GM19455 (cell line): ENCODE measurements at regions not wholly inside any gene's neighbourhood (a gene's known extent, or its start where the extent isn't known, plus 50 kb on each side); places are given as distances from the start of the nearest gene placed in this dataset.

Experiments
- ATAC-seq: cut with Tn5 transposase; IDR thresholded peaks from one replicate; pipeline ENCODE4 v1.9.1; 2021; ENCODE audit not compliant: unreplicated experiment

DNA sequence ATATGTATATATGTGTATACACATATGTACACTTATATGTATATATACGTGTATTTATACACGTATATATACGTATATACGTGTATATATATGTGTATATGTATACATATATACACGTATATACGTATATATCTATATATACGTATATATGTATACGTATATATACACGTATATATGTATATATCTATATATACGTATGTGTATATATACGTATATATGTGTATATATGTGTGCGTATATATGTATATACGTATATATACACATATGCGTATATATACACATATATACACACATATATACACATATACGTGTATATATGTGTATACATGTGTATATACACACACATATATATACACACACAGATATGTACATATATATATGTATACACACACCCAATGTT lies 348.0 kb upstream of the LCORL start:
- no peak for ATAC-seq

DNA sequence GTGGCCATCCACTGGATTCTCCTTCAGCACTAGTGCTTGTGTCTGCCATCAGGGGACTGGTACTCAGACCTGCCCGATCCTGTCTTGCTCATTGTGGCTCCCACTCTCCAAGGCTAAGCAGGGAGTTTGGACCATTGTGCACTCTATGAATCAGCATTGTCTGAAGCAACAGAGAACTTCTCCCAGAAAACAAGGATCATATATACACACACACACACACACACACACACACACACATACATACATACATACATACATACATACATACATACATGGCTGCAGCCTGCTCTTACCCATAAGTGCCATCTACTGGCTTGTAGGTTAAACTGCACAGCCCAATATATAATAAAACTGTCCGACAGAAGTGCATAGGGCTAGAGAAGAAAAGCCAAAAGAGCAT lies 345.3 kb upstream of the LCORL start:
- ATAC-seq: peak; percentile 88

DNA sequence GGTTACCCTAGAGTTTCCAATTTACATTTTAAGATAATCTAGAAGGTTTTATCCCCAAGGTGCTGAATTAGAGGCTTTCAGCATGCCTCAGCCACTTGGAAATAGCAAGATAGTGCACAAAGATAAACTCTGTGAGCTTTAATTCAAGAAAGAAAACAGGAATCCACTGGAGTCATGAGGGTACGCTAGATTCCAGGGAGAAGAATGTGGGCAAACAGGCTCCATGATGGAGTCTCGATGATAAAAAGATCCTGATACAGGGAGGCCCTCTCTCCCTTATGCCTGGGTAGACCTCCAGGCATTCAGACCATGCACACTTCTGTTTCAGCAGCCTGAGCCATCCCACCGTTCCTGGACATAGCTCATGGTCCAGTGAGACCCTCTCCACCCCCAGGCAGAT lies 344.6 kb upstream of the LCORL start:
- ATAC-seq: no peak

DNA sequence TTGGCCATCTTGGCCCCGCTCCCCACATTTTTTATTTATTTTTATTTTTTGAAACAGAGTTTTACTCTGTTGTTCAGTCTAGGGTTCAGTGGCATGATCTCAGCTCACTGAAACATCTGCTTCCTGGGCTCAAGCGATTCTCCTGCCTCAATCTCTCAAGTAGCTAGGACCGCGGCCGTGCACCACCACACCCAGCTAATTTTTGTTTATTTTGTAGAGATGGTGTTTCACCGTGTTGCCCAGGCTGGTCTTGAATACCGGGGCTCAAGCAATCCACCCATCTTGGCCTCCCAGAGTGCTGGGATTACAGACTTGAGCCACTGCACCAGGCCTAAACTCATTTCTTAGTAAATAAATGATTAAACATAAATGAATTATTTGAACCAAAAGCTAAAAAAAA lies 322.0 kb upstream of the LCORL start:
- ATAC-seq: no peak

DNA sequence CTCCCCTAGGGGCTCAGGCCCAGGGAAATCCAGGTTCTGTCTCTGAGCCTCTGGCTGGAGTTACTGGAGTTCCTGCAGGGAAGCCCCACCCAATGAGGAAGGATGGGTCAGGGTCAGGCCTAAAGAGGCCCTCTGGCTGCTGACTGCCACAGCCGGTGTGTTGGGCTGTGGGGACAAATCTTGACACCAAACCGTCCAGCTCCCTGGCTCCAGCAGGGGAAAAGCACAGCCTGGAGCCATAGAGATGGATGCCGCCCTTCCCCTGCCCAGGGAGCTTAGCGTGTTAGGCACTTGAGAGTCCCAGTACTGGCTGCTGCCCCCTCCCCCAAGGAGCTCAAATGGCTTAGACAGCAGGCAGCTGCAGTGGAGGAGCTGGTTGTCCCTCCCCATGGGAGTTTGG lies 321.3 kb upstream of the LCORL start:
- ATAC-seq: no peak

DNA sequence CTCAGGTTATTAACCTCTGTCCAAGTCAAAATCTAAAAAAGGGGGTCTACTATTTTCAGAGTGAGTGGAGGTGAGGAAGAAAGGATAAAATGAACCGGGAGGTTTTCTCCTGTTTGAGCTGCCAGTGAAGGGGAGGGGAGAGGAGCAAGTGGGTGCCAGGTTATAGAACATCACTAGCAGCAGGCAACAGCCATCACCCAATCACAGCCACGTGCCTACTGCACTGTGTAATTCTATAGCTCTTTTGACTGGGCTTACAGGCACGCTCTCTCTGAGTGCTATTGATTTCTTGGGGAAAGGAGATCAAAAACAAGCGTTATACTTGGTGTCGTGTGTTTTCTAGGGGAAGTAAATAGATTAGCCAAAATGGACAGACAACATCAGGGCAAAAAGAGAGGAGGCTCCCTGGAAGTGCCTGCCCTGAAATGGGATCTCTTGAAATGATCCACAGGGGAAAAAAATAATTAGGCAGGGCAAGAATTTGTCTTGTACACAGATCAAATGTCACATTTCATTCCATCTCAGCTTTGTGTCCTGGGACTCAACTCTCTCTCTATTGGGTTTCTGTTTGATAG lies 300.5 kb upstream of the LCORL start:
- ATAC-seq: no peak

DNA sequence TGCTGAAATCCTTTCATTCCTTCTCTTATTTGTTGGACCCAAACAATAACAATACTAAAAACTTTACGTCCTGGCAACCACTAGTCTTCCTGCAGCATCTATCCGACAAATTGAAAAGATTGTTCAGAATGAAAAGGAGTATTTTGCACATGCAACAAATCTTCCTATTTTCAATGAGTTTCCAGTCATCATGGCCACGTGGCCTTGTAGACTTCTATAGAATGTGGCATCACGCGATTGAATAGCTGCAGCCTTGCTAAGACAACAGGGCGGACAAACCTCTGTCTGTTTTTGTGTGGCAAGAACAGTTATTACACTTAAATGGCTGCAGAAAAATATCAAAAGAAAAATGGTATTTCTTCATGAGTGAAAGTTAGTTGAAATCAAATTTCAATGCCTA lies 297.9 kb upstream of the LCORL start:
- no peak for ATAC-seq

DNA sequence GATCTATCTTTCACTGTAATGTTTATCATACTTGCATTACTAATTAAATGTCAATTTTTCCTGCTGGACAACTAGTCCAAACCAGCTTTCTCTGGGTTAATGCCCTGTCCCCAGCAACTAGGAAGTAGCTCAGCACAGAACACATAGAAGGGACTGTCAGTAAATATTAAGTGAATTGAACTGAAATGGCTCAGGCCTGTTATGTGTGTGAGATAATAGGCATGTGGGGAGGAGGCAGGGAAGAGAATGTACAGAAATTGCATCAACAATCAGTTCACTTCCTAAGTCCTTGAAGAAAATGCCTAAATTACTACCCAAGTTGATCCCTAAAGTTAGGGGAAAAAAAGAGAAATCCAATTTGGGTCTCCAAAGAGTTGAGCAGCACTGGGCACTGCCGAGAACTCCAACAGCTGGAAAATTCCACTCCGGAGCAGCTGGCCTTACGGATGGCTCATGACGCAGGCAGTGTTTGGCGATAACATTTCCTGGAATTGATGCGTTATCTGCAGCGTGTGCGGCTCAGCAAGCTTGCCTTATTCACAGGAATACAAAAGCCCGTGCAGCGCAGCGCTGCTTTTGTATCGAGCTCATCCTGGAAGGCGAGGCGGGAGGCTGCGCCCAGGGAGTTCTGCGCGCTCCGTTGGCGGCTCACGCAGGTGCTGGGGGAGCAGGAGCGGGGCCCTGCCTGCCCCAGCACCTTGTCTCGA lies 297.3 kb upstream of the LCORL start:
- ATAC-seq: no peak

DNA sequence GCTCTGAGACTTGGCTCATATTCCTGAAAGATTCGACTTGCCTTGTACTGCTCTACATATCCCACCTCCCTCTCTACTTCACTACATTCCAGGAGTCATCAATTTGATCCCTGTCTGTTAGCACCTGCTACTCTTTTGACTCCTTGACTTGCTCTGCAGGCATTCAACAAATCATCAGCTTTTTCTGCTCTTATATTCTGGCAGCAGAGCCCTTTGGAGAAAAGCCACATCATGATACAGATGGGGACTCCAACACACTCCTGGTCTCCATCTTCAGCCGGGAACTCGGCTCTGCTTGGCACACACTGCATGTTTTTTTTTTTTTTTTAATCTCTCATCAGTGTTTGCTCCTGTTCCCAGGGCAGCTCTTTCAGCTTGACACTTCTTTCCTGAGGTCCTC lies 293.2 kb upstream of the LCORL start:
- no peak for ATAC-seq

DNA sequence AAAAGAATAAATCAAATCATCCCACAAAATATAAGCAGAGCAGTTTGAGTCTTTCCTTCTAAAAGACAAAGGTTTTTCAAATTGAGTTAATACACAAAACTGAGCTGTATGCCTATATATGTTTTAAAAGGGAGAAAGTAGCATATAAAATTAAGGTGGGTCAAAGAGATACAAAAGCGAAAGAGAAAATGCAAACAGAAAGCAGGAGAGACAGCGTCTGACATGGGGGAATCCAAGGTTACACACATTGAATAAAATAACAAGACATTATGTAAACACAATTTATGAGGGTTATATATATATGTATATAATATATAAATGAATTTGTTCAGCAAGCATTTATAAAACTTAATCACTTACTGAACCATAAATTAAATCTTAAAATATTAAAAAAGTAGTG lies 276.1 kb upstream of the LCORL start:
- ATAC-seq: no peak

DNA sequence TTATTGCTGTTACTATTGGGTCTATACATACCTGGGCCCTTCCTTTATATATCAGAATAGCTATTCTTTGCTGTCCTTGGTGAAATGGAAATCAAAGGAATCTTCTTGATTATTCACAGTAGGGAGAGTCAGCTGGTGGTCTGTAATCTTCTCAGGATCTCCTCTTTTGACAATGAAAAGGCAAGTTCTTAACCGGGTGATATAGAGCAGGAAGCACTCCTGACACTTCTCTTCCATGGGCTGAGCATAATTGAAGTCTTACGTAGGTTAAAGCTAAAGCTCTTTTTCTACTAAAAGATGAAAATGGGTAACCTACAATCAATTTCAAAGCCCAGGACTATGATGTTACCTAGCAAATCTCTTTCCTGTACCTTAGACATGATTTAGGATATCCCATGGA lies 274.9 kb upstream of the LCORL start:
- ATAC-seq: no peak

DNA sequence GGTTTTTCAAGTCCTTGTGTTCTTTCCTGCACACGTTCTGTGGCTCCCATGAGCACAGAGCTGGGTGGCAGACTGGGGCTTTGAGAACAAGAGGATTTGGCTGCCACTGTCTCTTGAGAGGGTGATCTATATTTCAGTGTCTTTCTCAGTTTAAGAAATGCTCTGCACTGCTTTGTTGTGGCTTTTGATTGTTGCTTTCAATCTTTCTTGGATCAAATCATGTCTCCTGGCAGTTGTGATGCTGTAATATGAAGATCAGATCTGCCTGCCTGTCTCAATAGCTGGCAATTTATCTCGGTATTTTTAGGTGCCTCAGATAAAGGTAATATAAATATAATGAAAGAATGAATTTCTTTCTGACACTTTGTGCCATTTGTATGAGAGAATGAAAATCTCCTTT lies 273.3 kb upstream of the LCORL start:
- ATAC-seq: no peak

DNA sequence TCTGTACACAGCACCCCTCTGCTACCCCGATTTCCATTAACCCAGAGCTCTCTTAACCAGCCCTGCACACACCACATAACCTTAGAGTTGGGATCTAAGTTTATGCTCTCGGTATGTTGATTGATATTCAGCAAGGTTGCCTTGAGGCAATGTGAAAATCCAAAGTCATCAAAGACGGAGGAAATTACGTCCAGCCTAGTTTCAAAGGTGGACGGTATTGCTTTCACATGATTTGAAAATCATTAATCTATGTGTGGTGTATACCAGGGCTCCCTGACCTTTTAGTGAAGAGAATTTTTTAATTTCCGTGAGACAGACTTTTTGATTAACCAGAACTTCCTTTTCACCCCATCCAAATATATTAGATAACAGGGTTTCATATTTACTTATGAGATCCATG lies 272.5 kb upstream of the LCORL start:
- ATAC-seq: no peak

DNA sequence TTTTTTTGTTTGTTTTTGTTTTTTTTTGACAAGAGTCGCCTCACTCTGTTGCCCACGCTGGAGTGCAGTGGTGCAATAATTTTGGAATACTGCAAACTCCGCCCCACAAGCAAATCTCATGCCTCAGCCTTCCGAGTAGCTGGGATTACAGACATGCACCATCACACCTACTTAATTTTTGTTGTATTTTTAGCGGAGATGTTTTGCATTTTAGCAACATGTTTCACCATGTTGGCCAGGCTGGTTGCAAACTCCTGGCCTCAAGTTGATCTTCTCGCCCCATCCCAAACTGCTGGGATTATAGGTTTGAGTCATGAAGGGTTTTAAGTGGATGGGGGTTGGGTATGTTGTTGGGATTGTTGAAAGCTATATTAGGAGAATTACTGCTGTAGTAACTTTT lies 270.9 kb upstream of the LCORL start:
- ATAC-seq: no peak

DNA sequence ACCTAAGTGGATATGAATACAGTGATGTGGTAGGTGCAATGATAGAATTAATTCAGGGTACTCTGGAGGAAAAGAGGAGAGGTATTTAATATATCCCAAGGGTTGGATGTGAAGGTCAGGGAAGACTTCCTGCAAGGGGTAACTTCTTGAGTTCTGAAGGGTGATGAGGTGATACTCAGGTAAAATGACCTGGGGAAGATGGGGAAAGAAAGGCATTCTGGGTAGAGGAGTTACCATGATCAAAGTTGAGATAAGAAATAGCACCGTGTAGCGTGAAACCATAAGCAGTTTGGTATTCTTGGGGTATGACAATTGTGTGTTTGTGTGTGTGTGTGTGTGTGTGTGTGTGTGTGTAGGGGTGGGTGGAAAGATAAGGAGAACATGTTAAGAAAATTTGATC lies 270.4 kb upstream of the LCORL start:
- no peak for ATAC-seq

DNA sequence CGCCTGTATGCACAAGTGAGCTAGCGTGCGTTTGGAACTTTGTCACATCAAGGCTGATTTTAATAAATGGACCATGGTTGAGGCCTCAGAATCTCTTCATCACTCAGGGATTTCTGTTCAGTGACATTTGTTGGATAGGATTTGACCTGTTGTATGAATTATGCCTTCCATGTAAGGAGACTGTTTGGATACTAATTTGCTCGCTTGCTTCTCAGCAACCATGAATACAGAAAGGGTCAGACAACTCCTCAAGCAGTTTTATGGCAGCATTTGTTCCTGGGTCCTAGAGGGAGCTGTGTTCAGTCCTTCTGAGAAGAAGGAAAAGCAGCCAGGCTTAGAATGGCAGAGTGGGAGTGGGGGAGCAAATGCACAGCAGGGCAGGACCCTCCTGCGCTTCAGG lies 269.7 kb upstream of the LCORL start:
- no peak for ATAC-seq

DNA sequence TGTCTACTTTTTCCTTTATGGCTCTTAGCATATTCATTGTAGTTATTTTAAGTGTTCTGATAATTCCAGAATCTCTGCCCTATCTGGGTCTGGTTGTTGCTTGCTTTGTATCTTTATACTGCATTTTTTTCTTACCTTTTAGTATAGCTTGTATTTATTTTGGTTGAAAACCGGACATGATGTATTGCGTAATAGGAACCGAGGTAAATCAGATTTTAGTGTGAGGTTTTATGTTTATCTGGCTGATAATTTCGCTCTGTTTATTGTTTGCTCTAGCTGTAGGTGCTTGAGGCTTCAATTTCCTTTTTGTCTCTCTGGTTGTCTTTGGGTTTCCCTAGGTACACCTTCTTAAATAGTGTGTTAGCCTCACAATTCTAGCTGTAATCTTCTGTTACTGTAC lies 263.8 kb upstream of the LCORL start:
- ATAC-seq: no peak

DNA sequence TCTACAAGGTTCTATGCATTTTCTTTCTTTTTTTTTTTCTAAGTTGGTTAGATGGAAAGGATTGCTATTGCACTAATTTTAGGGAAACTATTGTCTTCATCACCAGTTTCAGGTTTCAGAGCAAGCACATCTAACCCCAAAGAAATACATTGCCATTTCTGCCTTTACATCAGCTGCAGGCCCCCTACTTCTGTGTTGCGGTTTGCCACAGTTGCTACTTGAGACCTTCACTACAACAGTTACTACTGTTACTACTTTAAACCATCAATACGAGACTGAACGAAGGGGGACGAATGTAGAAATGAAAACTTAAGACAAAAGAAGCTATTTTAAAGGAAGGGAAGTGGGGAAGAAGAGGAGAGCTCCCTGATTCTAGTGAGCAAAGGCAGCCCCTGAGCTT lies 256.7 kb upstream of the LCORL start:
- ATAC-seq: no peak

DNA sequence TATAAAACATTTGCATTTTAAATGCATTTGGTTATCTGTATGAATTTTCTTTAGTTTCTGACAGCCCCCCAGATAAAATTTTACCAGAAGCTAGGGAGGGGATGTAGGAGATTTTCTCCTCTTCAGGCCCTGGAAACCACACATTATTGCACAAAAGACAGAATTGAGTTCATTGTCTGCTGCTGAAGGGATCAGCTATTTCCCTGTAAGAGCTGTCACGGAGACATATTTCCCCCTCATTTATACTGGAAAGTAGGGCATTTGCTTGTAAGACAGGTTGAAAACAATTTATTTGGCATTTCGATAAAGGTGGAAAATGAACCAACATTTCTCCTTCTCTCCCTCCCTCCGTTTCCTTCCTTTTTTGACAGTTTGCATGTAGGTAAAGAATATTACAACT lies 241.3 kb upstream of the LCORL start:
- no peak for ATAC-seq

DNA sequence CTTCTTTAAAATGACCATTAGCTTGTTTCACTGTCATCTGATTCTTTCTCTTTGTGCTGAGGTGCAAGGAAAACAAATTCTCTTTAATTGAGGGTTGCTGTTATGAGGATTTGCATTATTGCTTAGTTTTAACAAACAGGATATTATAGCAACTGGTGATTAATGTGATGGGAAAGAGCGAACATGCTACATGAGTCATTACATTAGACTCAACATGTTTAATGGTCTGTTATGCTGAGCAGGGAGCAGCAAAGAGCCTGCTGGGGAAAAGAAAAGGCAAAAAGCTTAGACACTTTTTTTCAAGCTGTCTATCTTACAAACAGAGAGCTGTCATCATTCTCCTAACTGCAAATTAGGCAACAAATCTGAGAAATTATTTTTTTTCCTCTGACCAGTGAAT lies 230.5 kb upstream of the LCORL start:
- ATAC-seq: no peak

DNA sequence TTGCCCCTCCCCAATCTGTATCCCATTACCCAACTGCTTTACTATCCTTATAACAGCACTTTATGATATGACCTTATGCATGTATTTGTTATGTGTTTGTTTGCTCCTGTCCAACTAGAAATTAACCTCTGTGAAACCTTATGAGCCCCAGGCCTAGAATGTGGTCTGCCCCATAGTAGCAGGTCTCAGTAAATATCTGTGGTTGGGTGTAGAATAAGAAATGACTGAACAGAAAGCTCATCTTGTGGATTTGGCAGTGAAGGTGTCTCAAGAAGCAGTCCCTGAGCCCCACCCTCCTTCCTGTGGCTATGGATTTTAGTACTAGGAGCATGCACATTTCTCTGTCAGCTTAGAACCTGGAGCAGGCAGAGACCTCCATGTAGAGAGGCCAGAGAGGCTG lies 229.0 kb upstream of the LCORL start:
- no peak for ATAC-seq

DNA sequence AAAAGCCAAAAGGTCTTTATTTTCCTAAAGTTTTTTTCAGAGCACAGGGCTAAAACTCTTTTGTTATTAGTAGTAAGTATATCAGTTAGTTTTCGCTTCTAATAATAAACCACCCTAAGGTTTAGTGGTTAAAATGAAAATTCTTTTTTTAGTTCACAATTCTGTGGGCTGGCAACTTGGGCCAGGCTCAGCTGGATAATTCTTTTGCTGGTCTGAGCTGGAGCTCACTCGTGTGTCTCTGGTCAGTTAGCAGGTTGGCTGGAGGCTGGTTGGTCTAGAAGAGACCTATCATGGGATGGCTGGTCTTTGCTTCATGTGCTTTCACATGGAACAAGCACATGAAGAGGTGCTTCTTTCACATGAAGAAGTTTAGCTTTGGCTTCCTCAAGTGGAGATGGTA lies 227.1 kb upstream of the LCORL start:
- ATAC-seq: no peak

DNA sequence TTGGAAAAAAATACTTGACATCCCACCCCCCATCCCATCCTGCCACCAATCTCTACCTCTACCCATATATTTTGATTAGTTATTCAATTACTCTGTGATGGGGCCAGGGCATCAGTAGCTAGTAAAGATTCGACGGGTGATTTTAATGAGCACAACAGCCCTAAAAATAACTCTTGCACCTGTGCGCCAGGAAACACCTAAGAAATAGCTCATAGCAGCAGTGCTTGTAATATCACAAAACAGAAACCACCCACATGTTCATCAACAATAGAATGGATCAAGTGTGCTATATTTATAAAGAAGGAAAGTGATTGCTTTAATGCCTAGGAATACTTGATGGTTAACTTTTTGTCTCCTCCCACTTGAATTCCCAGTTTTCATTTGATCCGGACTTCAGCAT lies 225.6 kb upstream of the LCORL start:
- no peak for ATAC-seq
